Ovary (tissue), 3 donors: ENCODE measurements at regions not wholly inside any gene's neighbourhood (a gene's known extent, or its start where the extent isn't known, plus 50 kb on each side); places are given as distances from the start of the nearest gene placed in this dataset.

Experiments
- CTCF ChIP-seq, 3 donors: fragments of 450-650 bp in 2 of 3; fragments of 200-600 bp in 1 of 3; IDR thresholded peaks; one replicate each; pipeline versions ENCODE4 v1.5.1 to v1.8.0; 2016 to 2022; ENCODE audit warnings: antibody characterized with exemption in 3 of 3, mild to moderate bottlenecking in 1 of 3
- EP300 ChIP-seq: sonication (generic); formaldehyde crosslinking; IDR thresholded peaks from one replicate; pipeline ENCODE4 v1.6.1; 2017; ENCODE audit warnings: antibody characterized with exemption
- donor health status: DM: no; HTN: no; CAD: no.

- TF ChIP-seq CTCF (IDR thresholded peaks at IDR 0.05) (no peak), EP300 (no peak)
These were observed 285.9 kb downstream of the ALDH8A1 start for GRCh38 chr6:134663800-134664535.
